Spinal cord (tissue), 9 donors: ENCODE measurements at regions not wholly inside any gene's neighbourhood (a gene's known extent, or its start where the extent isn't known, plus 50 kb on each side); places are given as distances from the start of the nearest gene placed in this dataset.
A peak's percentile ranks its signal among the peaks of the same experiment; 100 is the strongest.

Source experiments
- DNase-seq, 6 donors: peaks; one replicate each; pipeline versions ENCODE4 v3.0.0 to v3.0.0-alpha.2; 2013 to 2015; ENCODE audit warnings: low spot score in 6 of 6, low read depth in 4 of 6
- H3K27ac ChIP-seq: one replicate; pipeline ENCODE4 v1.5.1; 2013; ENCODE audit warnings: low read depth, low read length, control low read depth
- H3K27me3 ChIP-seq: one replicate; pipeline ENCODE4 v1.6.1; 2013; ENCODE audit warnings: low read length; ENCODE audit not compliant: control insufficient read depth, insufficient read depth
- H3K36me3 ChIP-seq: one replicate; pipeline ENCODE4 v1.6.1; 2013; ENCODE audit warnings: low read length; ENCODE audit not compliant: control insufficient read depth, insufficient read depth
- H3K4me1 ChIP-seq: one replicate; pipeline ENCODE4 v1.6.1; 2013; ENCODE audit warnings: low read length; ENCODE audit not compliant: control insufficient read depth, insufficient read depth
- H3K4me3 ChIP-seq: one replicate; pipeline ENCODE4 v1.5.1; 2013; ENCODE audit warnings: low read depth, low read length, control low read depth
- H3K9me3 ChIP-seq: one replicate; pipeline ENCODE4 v1.6.1; 2013; ENCODE audit warnings: low read length; ENCODE audit not compliant: control insufficient read depth, insufficient read depth
- WGBS: methylation state at CpG from one replicate; pipeline ENCODE4 v1.1.5; 2013; ENCODE audit warnings: missing lambda C conversion rate; ENCODE audit not compliant: insufficient coverage; 5-methylcytosine and 5-hydroxymethylcytosine counted together
- donor health status: healthy.

DNA sequence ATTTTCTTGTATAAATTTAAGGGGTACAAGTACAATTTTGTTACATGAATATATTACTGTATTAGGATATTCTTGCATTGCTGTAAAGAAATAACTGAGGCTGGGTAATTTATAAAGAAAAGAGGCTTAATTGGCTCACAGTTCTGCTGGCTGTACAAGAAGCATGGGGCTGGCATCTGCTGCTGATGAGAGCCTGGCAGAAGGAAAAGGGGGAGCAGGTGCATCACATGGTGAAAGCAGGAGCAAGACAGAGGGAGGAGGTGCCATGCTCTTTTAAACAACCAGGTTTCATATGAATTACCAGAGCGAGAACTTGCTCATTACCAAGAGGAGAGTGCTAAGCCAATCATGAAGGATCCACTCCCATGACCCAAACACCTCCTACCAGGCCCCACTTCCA, 399.5 kb upstream of the RAB6C start:
- Histone ChIP-seq H3K27me3 (no peaks in the 10 kb centered on the region), H3K4me1 (no peaks in the 10 kb centered on the region), H3K36me3 (no peaks in the 10 kb centered on the region), H3K9me3 (no peaks in the 10 kb centered on the region), H3K4me3 (no peak overlapping the region), H3K27ac (no peak overlapping the region)
- WGBS: no CpG with 5 or more reads among the region's 1 CpG
- DNase-seq: peak in 2 of 6 donors; percentile 35 to 75

DNA sequence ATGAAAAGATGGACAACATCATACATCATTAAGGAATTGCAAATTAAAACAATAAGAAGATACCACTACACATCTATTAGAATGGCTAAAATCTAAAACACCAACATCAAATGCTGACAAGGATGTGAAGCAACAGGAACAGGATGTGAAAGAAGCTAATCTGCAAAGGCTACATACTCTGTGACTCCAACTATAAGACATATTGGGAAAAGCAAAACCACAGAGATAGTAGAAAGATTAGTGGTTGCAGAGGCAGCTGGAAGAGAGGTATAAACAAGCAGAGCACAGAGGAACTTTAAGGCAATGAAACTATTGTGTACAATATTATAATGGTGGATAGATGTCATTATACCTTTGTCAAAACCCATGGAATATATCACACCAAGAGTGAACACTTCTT, 393.7 kb upstream of the RAB6C start:
- Histone ChIP-seq H3K4me1 (peaks cover 5% of the 10 kb centered on the region), H3K36me3 (no peaks in the 10 kb centered on the region), H3K4me3 (no peak overlapping the region), H3K27me3 (no peaks in the 10 kb centered on the region), H3K27ac (no peak overlapping the region), H3K9me3 (no peaks in the 10 kb centered on the region)
- no peak for DNase-seq

DNA sequence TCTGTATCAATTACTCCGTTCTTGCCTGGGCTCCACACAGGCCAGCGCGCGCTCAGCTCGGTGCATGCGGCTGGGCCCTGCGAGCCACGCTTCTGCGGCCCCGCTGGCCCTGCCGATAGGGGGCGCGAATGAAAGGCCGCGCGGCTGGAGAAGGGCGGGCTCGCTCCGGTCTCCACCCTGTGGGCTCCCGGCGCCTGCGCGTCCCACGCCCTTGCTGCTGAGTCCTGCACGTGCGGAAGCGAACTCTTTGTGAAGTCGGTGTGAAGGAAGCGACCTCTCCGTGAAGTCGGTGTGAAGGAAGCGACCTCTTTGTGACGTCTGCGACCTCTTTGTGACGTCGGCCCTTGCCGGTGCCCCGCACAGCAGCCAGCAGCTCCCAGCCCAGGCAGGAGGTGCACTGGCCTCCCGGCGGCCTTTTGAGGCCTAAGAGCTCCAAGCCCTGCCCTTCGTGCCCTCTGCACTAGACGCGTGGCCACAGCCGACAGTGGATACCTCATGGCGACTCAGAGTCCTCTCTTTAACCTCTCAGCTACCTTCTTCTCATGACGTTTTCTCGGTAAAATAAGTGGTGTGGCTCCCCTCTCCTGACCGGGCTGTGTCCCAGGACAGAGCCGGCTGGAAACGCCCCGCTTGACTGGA, 391.9 kb upstream of the RAB6C start:
- WGBS: 60% methylated on average over 51 of the region's 51 CpGs
- H3K4me1 ChIP-seq: peaks cover 5% of the 10 kb centered on the region
- H3K9me3 ChIP-seq: no peaks in the 10 kb centered on the region
- no peak overlapping the region for H3K27ac ChIP-seq
- H3K36me3 ChIP-seq: no peaks in the 10 kb centered on the region
- DNase-seq: no peak
- H3K27me3 ChIP-seq: no peaks in the 10 kb centered on the region
- no peak overlapping the region for H3K4me3 ChIP-seq

DNA sequence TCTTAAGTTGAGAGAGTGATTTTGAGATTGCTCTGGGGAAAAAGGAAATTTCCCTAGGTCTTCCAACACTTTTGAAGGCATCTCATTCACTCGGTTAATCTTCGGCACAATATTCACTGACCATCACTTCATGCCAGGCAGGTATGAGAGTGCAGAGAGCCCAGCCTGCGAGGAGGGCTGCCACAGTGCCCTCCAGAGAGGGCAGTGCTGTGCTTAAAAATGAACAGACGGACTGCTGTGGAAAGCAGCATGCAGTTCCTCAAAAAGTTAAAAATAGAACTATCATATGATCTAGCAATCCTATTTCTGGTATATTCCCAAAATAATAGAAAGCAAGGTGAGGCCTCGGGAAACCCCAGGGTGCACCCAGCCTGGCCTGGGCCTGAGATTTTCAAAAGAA, 374.9 kb upstream of the RAB6C start:
- H3K9me3 ChIP-seq: no peaks in the 10 kb centered on the region
- WGBS: 100% methylated on average over 1 of the region's 5 CpGs
- no peak for DNase-seq

DNA sequence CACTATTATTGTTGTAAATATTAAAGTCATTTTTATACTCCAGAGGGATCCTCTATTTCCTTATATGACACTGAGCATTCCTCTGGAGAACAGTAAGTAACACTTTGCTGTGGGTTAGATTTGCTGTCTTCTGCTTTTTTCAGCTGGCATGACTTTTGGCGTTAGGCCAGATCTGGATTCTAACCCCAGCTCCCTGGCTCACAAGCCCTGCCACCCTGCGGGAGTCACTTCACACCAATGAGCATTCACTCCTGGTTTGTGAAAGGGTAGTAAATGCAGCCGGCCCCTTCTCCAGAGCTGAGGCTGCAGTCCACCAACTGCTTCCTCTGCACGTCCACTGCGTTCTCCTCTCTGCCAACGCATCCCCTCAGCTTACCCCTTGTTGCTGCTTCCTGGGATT, 373.8 kb upstream of the RAB6C start:
- no peak overlapping the region for H3K27ac ChIP-seq
- DNase-seq: peak in 2 of 6 donors; percentile 51 to 55
- no peaks in the 10 kb centered on the region for H3K27me3 ChIP-seq
- H3K36me3 ChIP-seq: no peaks in the 10 kb centered on the region
- peaks cover 15% of the 10 kb centered on the region for H3K4me1 ChIP-seq
- H3K4me3 ChIP-seq: no peak overlapping the region
- no peaks in the 10 kb centered on the region for H3K9me3 ChIP-seq
- WGBS: 36% methylated on average over 6 of the region's 6 CpGs

More for the DNA sequence above, 374.9 kb upstream of the RAB6C start:
- Histone ChIP-seq H3K4me3 (no peak overlapping the region), H3K27me3 (no peaks in the 10 kb centered on the region), H3K36me3 (no peaks in the 10 kb centered on the region), H3K27ac (no peak overlapping the region), H3K4me1 (peaks cover 15% of the 10 kb centered on the region)

DNA sequence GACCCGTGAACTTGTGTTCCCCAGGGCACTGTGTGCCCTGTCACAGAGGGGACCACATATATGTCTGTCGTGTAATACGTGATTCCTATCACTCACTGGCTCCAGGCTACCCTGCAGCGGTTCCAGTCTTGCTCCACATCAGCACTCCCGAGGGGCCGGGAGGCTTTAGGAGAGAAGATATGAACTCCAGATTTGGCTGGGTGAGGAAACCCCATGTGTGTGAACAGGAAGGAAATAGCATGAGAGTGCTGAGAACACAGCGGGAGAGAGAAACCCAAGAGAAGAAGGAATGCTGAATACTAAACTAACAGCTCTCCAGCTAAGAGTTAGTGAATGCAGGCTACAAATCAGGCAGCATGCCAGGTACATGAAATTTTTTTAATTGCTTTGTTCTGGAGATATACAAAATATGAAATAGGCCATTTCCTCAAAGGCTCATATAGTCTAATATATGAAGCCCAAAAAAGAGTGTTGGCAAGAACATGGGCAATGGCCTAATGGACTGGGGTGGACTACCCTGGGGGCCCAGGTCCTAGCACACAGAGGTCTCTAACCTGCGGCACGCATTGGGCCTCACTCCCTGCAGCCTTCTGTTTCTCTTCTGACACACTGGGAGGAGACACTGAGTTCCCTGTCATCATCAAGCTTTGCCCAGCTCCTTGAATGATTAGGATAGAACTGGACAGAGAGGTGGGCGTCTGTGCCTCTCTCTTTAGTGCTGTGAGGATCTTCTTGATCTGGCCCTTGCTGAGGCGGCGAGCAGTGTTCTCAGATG, 372.8 kb upstream of the RAB6C start:
- Histone ChIP-seq H3K27me3 (no peaks in the 10 kb centered on the region), H3K27ac (no peak overlapping the region), H3K9me3 (no peaks in the 10 kb centered on the region), H3K4me1 (peaks cover 15% of the 10 kb centered on the region), H3K36me3 (no peaks in the 10 kb centered on the region), H3K4me3 (no peak overlapping the region)
- DNase-seq: peak in 2 of 6 donors; percentile 19 to 23
- 81% methylated on average over 4 of the region's 12 CpGs for WGBS

DNA sequence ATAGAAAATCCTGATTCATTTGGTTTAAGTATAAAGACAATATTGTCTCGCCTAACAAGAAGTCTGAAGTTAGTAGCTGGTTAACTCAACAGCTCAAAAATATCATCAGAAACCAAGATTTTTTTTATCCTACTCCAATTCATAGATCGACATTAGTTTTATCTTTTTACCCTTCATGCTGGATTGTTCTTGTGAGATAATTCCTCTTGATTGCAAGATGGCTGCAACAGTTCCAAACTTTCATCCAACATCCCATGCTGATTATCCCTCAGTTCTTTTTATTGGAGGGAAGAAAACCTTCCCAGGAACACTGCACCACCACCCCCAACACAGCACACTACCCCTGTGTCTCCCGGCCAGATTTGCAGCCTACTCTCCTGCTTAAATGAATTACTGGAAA, 370.2 kb upstream of the RAB6C start:
- H3K9me3 ChIP-seq: no peaks in the 10 kb centered on the region
- WGBS: no CpG with 5 or more reads among the region's 3 CpGs

DNA sequence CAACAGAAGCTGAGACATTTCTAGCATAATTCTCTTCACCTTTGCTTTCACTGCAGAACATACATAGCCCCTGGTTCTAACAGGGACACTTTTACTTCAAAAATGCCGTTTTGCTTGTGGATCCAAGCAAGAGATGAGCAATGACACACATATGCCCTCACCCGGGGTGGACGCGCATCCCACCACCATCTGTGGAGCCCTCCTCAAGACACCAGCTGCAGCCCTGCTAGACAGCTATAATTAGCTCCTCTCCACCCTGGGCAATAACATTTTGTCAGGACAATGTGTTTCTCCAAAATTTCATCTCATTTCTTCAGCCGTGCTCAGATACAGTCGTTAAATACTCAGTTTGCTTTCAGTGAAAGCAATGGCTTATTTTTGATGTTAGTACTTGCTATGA, 368.7 kb upstream of the RAB6C start:
- WGBS: 71% methylated on average over 4 of the region's 6 CpGs
- H3K4me3 ChIP-seq: no peak overlapping the region
- DNase-seq: peak in 2 of 6 donors; percentile 33 to 55

More for the DNA sequence above, 370.2 kb upstream of the RAB6C start:
- Histone ChIP-seq H3K4me1 (peaks cover 15% of the 10 kb centered on the region), H3K36me3 (no peaks in the 10 kb centered on the region), H3K27ac (no peak overlapping the region), H3K27me3 (no peaks in the 10 kb centered on the region), H3K4me3 (no peak overlapping the region)
- DNase-seq: no peak

DNA sequence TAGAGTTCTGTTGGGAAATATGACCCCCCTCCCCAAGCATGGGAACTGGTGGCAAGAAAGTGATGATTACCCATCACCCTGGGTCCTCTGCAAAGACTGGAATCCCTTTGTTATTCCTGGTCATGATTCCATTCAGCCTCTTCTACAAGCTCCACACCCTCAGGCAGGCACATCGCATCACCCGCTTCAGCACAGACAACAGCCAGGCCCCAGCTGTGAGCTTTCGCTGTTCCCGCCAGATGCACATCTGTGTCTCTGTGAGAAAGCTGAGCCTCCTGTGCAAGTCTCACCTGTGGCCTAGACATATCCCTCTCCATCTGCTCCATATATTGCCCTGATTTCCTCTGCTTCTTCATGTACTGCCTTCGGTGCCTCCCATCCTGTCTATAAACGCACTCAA, 368.0 kb upstream of the RAB6C start:
- WGBS: 89% methylated on average over 6 of the region's 6 CpGs
- Histone ChIP-seq H3K4me1 (peaks cover 5% of the 10 kb centered on the region), H3K27ac (no peak overlapping the region), H3K36me3 (no peaks in the 10 kb centered on the region), H3K4me3 (no peak overlapping the region), H3K9me3 (no peaks in the 10 kb centered on the region), H3K27me3 (no peaks in the 10 kb centered on the region)
- peak in 1 of 6 donors; percentile 76 for DNase-seq

More for the DNA sequence above, 368.7 kb upstream of the RAB6C start:
- H3K9me3 ChIP-seq: no peaks in the 10 kb centered on the region
- H3K27ac ChIP-seq: no peak overlapping the region
- peaks cover 12% of the 10 kb centered on the region for H3K4me1 ChIP-seq
- H3K36me3 ChIP-seq: no peaks in the 10 kb centered on the region
- H3K27me3 ChIP-seq: no peaks in the 10 kb centered on the region

DNA sequence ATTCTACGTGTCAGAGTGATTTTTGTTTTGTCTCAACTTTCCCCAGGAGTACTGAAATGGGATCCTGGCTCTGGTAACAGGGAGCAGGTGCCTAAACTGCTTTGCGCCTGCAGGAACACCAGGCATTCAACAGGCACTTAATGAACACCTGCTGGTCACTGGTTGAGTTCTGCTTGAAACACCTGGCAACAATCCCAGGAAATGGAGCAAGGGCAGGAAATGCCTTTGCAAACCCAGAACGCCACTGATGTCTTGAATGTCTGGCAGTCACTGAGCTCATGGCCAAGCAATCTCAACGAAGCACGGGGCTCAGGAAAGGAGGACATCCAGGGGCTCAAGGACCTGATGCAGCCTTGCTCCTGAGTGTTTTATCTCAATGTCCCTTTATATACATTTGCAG, 360.0 kb upstream of the RAB6C start:
- Histone ChIP-seq H3K36me3 (no peaks in the 10 kb centered on the region), H3K9me3 (no peaks in the 10 kb centered on the region), H3K4me1 (no peaks in the 10 kb centered on the region), H3K27me3 (no peaks in the 10 kb centered on the region), H3K27ac (no peak overlapping the region), H3K4me3 (no peak overlapping the region)
- DNase-seq: peak in 2 of 6 donors; percentile 40 to 65
- 57% methylated on average over 4 of the region's 5 CpGs for whole genome bisulfite sequencing
